Spleen (tissue), 7 donors: ENCODE measurements at regions not wholly inside any gene's neighbourhood (a gene's known extent, or its start where the extent isn't known, plus 50 kb on each side); places are given as distances from the start of the nearest gene placed in this dataset.

Source experiments
- CTCF ChIP-seq, 11 experiments: fragments of 200-600 bp in 7 of 11; fragments of 450-650 bp in 4 of 11; sonication (generic) in 4 of 11; IDR thresholded peaks in 8 of 11; conservative IDR thresholded peaks in 3 of 11; 1 replicate in 7 of 11; 2 replicates in 4 of 11; pipeline versions ENCODE4 v1.4.0 to v1.8.0; 2016 to 2021; ENCODE audit warnings: antibody characterized with exemption in 11 of 11, inconsistent platforms in 4 of 11, mild to moderate bottlenecking in 1 of 11
- POLR2A ChIP-seq, 3 donors: fragments of 450-650 bp; IDR thresholded peaks; one replicate each; pipeline ENCODE4 v1.5.1; 2017; ENCODE audit warnings: antibody characterized with exemption in 3 of 3, mild to moderate bottlenecking in 1 of 3
- donor health status: DM: no; HTN: no; CAD: no; lungs with moderate emphysema.
- donor health status: DM: no; HTN: no; CAD: no.
- donor health status: DM: no; HTN: no; CAD: no.

DNA sequence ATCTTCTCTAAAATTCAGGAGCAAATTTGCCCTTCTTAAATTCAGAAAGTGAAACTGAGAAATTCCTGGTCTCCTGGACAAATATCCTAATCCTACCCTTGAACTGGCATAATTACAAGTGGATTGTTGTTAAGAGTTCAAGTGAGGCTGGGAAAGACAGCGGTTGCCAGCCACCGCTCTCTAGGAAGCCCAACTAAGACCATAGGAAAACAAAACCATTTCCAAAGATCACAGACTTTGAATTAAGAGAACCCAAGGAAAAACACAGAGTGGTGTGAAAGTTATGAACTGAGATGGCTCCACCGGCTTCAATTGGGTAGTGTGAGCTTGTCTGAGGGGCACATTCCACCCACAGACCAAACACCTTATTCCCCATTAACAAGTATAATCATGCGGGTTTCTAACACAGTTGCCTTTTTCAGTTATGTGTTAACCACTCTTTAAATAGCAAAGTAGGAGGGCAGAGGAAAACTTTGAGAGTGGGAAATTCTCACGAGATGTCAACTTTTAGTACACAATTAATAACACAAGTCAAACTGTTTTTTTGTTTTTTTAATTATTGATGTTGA lies 1628.8 kb upstream of the SEL1L start:
- TF ChIP-seq CTCF (IDR thresholded peaks at IDR 0.05 in 8 of 11, conservative IDR thresholded peaks at IDR 0.05 in 3 of 11) = no peak
- no peak for TF ChIP-seq POLR2A (IDR thresholded peaks at IDR 0.05)
